H1 (cell line): ENCODE measurements at regions not wholly inside any gene's neighbourhood (a gene's known extent, or its start where the extent isn't known, plus 50 kb on each side); places are given as distances from the start of the nearest gene placed in this dataset.

Experiments
- CTCF ChIA-PET: fragments of 300-600 bp; sonication (Branson Sonifier 250); formaldehyde crosslinking; loops from one replicate; lab custom pipeline; 2021; ENCODE audit not compliant: partially characterized antibody; lab: Charles Lee
- POLR2A ChIA-PET: fragments of 300-600 bp; sonication (Branson Sonifier 250); formaldehyde crosslinking; loops from one replicate; lab custom pipeline; 2021; ENCODE audit warnings: inconsistent platforms; ENCODE audit not compliant: partially characterized antibody; lab: Charles Lee
- DNase-seq, 2 experiments: peaks; one replicate each; pipeline versions ENCODE4 v3.0.0 to v3.0.0-alpha.2; 2010 to 2022; ENCODE audit warnings: low spot score in 2 of 2, low read depth in 1 of 2, mixed read lengths in 1 of 2
- FAIRE-seq: peaks from 2 replicates; lab custom pipeline; 2011; peaks lifted over from hg19 to GRCh38; lab: Jason Lieb, UNC
- H2AFZ ChIP-seq: 2 replicates; pipeline ENCODE4 v1.8.1; 2012; ENCODE audit warnings: low read length, inconsistent platforms
- H2AK5ac ChIP-seq: 2 replicates; pipeline ENCODE4 v1.6.1; 2013; ENCODE audit warnings: low read depth, low read length
- H2BK120ac ChIP-seq: replicated peaks from 2 replicates; pipeline ENCODE3; 2013; ENCODE audit warnings: low read depth, low read length, inconsistent platforms
- H2BK12ac ChIP-seq: 2 replicates; pipeline ENCODE4 v1.6.1; 2013; ENCODE audit warnings: low read depth, low read length
- H2BK15ac ChIP-seq: 2 replicates; pipeline ENCODE4 v1.6.1; 2013; ENCODE audit warnings: low read length
- H2BK20ac ChIP-seq: 2 replicates; pipeline ENCODE4 v1.6.1; 2013; ENCODE audit warnings: low read length
- H2BK5ac ChIP-seq: 2 replicates; pipeline ENCODE4 v1.6.1; 2013; ENCODE audit warnings: low read depth, low read length
- H3K14ac ChIP-seq: 2 replicates; pipeline ENCODE4 v1.6.1; 2013; ENCODE audit warnings: inconsistent platforms; ENCODE audit not compliant: insufficient read length
- H3K18ac ChIP-seq: 2 replicates; pipeline ENCODE4 v1.6.1; 2013; ENCODE audit warnings: low read length; ENCODE audit errors: extremely low read depth
- H3K23ac ChIP-seq: 2 replicates; pipeline ENCODE4 v1.6.1; 2013; ENCODE audit warnings: inconsistent platforms; ENCODE audit not compliant: insufficient read length
- H3K23me2 ChIP-seq: 2 replicates; pipeline ENCODE4 v1.6.1; 2013; ENCODE audit warnings: low read depth, low read length
- H3K27ac ChIP-seq: 2 replicates; pipeline ENCODE4 v1.6.1; 2011; ENCODE audit warnings: low read depth, low read length, inconsistent platforms
- H3K27me3 ChIP-seq, 4 experiments: replicated peaks in 1 of 4; 1 replicate in 1 of 4; 2 replicates in 3 of 4; pipeline versions ENCODE4 v1.6.1 to v1.8.1; 2011 to 2013; ENCODE audit warnings: low read length in 3 of 4, mild to moderate bottlenecking in 3 of 4, inconsistent platforms in 2 of 4, mixed read lengths in 2 of 4, moderate library complexity in 1 of 4; ENCODE audit not compliant: control insufficient read depth in 3 of 4, insufficient read depth in 3 of 4; ENCODE audit errors: extremely low read depth in 1 of 4
- H3K36me3 ChIP-seq, 4 experiments: 2 replicates each; pipeline versions ENCODE4 v1.6.1 to v1.8.1; 2011 to 2013; ENCODE audit warnings: mild to moderate bottlenecking in 4 of 4, low read length in 3 of 4, moderate library complexity in 2 of 4, control low read depth in 1 of 4, inconsistent platforms in 1 of 4; ENCODE audit not compliant: insufficient read depth in 4 of 4, control insufficient read depth in 2 of 4
- H3K4ac ChIP-seq: replicated peaks from 2 replicates; pipeline ENCODE3; 2013; ENCODE audit warnings: low read length, low read depth, mixed read lengths, inconsistent platforms; ENCODE audit not compliant: insufficient read length
- H3K4me1 ChIP-seq, 4 experiments: replicated peaks in 1 of 4; 1 replicate in 1 of 4; 2 replicates in 3 of 4; pipeline versions ENCODE4 v1.6.1 to v1.8.1; 2011 to 2013; ENCODE audit warnings: low read length in 3 of 4, inconsistent platforms in 2 of 4, mixed read lengths in 1 of 4; ENCODE audit not compliant: insufficient read depth in 4 of 4, control insufficient read depth in 3 of 4
- H3K4me2 ChIP-seq, 2 experiments: 2 replicates each; pipeline versions ENCODE4 v1.6.1 to v1.8.1; 2011 to 2013; ENCODE audit warnings: low read depth in 2 of 2, low read length in 2 of 2, control low read depth in 1 of 2, inconsistent platforms in 1 of 2, mild to moderate bottlenecking in 1 of 2; ENCODE audit not compliant: insufficient read depth in 1 of 2
- H3K4me3 ChIP-seq, 4 experiments: fragments of 200-600, 300-600 bp in 1 of 4; sonication (generic), shearing (Covaris generic), sonication (Bioruptor Twin) in 1 of 4; 2 replicates each; pipeline versions ENCODE4 v1.5.1 to v1.8.1; 2011 to 2016; ENCODE audit warnings: low read length in 4 of 4, low read depth in 3 of 4, control low read depth in 2 of 4, inconsistent platforms in 2 of 4, mild to moderate bottlenecking in 2 of 4, mixed read lengths in 1 of 4, moderate library complexity in 1 of 4; ENCODE audit not compliant: insufficient read depth in 2 of 4; ENCODE audit errors: extremely low read depth in 1 of 4
- H3K56ac ChIP-seq: replicated peaks from 2 replicates; pipeline ENCODE3; 2013; ENCODE audit warnings: low read depth, mild to moderate bottlenecking, mixed read lengths, low read length, inconsistent platforms; ENCODE audit not compliant: insufficient read length
- H3K79me1 ChIP-seq: 2 replicates; pipeline ENCODE4 v1.6.1; 2013; ENCODE audit warnings: low read depth, low read length, control low read depth
- H3K79me2 ChIP-seq, 2 experiments: 2 replicates each; pipeline versions ENCODE4 v1.6.1 to v1.8.1; 2012 to 2013; ENCODE audit warnings: low read length in 2 of 2, mild to moderate bottlenecking in 2 of 2, inconsistent platforms in 1 of 2; ENCODE audit not compliant: insufficient read depth in 2 of 2, control insufficient read depth in 1 of 2
- H3K9ac ChIP-seq, 4 experiments: replicated peaks in 1 of 4; 1 replicate in 1 of 4; 2 replicates in 3 of 4; pipeline versions ENCODE4 v1.6.1 to v1.8.1; 2011 to 2013; ENCODE audit warnings: low read depth in 3 of 4, low read length in 3 of 4, control low read depth in 2 of 4, mild to moderate bottlenecking in 2 of 4, moderate library complexity in 2 of 4, inconsistent platforms in 1 of 4; ENCODE audit errors: extremely low read depth in 1 of 4
- H3K9me3 ChIP-seq, 2 experiments: 2 replicates each; pipeline versions ENCODE4 v1.6.1 to v1.8.1; 2012 to 2013; ENCODE audit warnings: mild to moderate bottlenecking in 2 of 2, moderate library complexity in 2 of 2, control low read depth in 1 of 2, inconsistent platforms in 1 of 2, low read depth in 1 of 2, low read length in 1 of 2, mixed read lengths in 1 of 2; ENCODE audit not compliant: insufficient read depth in 2 of 2
- H4K20me1 ChIP-seq, 2 experiments: replicated peaks in 1 of 2; 2 replicates each; pipeline versions ENCODE3 to v1.8.1; 2011 to 2013; ENCODE audit warnings: inconsistent platforms in 2 of 2, low read length in 2 of 2, mild to moderate bottlenecking in 1 of 2; ENCODE audit not compliant: insufficient read depth in 2 of 2, control insufficient read depth in 1 of 2
- H4K5ac ChIP-seq: 2 replicates; pipeline ENCODE4 v1.6.1; 2013; ENCODE audit warnings: low read length, low read depth, mixed read lengths, inconsistent platforms; ENCODE audit not compliant: insufficient read length
- H4K8ac ChIP-seq: 2 replicates; pipeline ENCODE4 v1.8.0; 2013; ENCODE audit warnings: mild to moderate bottlenecking, moderate library complexity, low read length, inconsistent platforms; ENCODE audit not compliant: insufficient read depth; ENCODE audit errors: extremely low read depth
- H4K91ac ChIP-seq: replicated peaks from 2 replicates; pipeline ENCODE3; 2013; ENCODE audit warnings: low read length, mixed read lengths, inconsistent platforms; ENCODE audit not compliant: insufficient read length
- CTCF ChIP-seq, 3 experiments: IDR thresholded peaks; 1 replicate in 2 of 3; 2 replicates in 1 of 3; pipeline versions ENCODE4 v1.5.1 to v1.6.1; 2011; ENCODE audit warnings: low read length in 3 of 3, mild to moderate bottlenecking in 3 of 3, inconsistent platforms in 2 of 3, low read depth in 1 of 3, moderate library complexity in 1 of 3; ENCODE audit not compliant: insufficient read depth in 1 of 3; ENCODE audit errors: control extremely low read depth in 1 of 3
- RAD21 ChIP-seq, 2 experiments: IDR thresholded peaks in 1 of 2; conservative IDR thresholded peaks in 1 of 2; 2 replicates each; pipeline ENCODE4 v1.6.1; 2011; ENCODE audit warnings: low read depth in 2 of 2, low read length in 2 of 2, improper control_type of control experiment in 1 of 2, inconsistent platforms in 1 of 2, mild to moderate bottlenecking in 1 of 2, moderate library complexity in 1 of 2
- SIX5 ChIP-seq: IDR thresholded peaks from 2 replicates; pipeline ENCODE4 v1.6.1; 2011; ENCODE audit warnings: mild to moderate bottlenecking, low read depth, low read length
- WGBS, 2 experiments: shearing (Covaris generic) in 1 of 2; methylation state at CpG; one replicate each; pipeline versions ENCODE4 v1.1.6 to v1.1.7; 2013 to 2015; ENCODE audit warnings: low lambda C conversion rate in 2 of 2, mixed read lengths in 2 of 2, inconsistent platforms in 1 of 2, low coverage in 1 of 2, missing lambda C conversion rate in 1 of 2; ENCODE audit not compliant: insufficient replicate concordance in 2 of 2, insufficient coverage in 1 of 2, insufficient read length in 1 of 2; ENCODE audit errors: extremely low coverage in 1 of 2, missing lambda C conversion rate in 1 of 2; 5-methylcytosine and 5-hydroxymethylcytosine counted together
- TF ChIP-seq, protein P1 (sequence below): IDR thresholded peaks from 2 replicates; pipeline ENCODE4 v1.6.1; 2012; ENCODE audit warnings: inconsistent platforms

DNA sequence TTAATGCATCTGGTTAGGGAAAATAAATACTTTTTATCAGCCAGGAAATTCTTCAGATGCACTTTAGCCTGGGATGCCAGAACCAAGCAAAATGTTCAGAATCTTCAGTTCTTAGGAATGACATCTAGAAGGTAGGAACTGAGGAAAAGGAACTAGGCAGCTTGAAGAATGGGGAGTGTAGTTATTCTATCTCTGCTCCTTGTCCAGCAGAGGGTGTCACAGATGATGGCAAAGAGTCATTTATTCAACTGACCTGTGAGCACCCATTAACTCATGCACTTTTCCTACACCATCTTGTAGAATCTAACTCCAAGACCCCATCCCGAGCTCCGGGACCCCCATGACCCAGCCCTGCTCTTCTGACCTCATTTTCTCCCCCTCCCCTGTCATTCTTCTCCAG, 122.1 kb upstream of the ISX start:
- H2BK120ac ChIP-seq: no peak overlapping the region
- no peak overlapping the region for H3K27ac ChIP-seq
- H3K56ac ChIP-seq: no peak overlapping the region
- TF ChIP-seq RAD21 (IDR thresholded peaks at IDR 0.05 in 1 of 2, conservative IDR thresholded peaks at IDR 0.05 in 1 of 2; ENCODE audit: low read depth in 2 of 2, low read length in 2 of 2): peak; percentile 6 to 33; a peak in 2 of 4 replicates
- TF ChIP-seq SIX5: no peak
- TF ChIP-seq CTCF (IDR thresholded peaks at IDR 0.05; ENCODE audit: control extremely low read depth in 1 of 3, insufficient read depth in 1 of 3, low read depth in 1 of 3, low read length in 3 of 3): peak in 1 of 3 experiments; percentile 37; a peak in 1 of 4 replicates
- TF ChIP-seq, protein P1, sequence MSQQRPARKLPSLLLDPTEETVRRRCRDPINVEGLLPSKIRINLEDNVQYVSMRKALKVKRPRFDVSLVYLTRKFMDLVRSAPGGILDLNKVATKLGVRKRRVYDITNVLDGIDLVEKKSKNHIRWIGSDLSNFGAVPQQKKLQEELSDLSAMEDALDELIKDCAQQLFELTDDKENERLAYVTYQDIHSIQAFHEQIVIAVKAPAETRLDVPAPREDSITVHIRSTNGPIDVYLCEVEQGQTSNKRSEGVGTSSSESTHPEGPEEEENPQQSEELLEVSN: no peak
- no peak overlapping the region for H4K5ac ChIP-seq
- no peaks in the 10 kb centered on the region for H3K79me1 ChIP-seq
- WGBS, 2 experiments: 100% methylated on average over 2 of the region's 2 CpGs; no CpG with 5 or more reads in 1 of the 2 experiments
- no peaks in the 10 kb centered on the region for H3K79me2 ChIP-seq
- ChIA-PET CTCF (interaction anchor here (0.6 to 2.1 kb wide), 22 partner anchors 8 to 531 kb away, joined by 3 to 12 read pairs (median 4); no protein-coding TSS in a partner anchor), POLR2A (no interaction called here)
- no peaks in the 10 kb centered on the region for H3K4me1 ChIP-seq
- no peak overlapping the region for H3K4ac ChIP-seq
- FAIRE-seq: no peak
- H4K91ac ChIP-seq: no peak overlapping the region
- no peak overlapping the region for H3K4me2 ChIP-seq
- H4K20me1 ChIP-seq: no peaks in the 10 kb centered on the region
- no peak for DNase-seq
- no peak overlapping the region for H3K14ac ChIP-seq
- H4K8ac ChIP-seq: no peak overlapping the region
- H2AK5ac ChIP-seq: no peak overlapping the region
- H3K9ac ChIP-seq: no peak overlapping the region
- no peak overlapping the region for H2BK15ac ChIP-seq
- H2AFZ ChIP-seq: no peak overlapping the region
- H2BK12ac ChIP-seq: no peak overlapping the region
- no peak overlapping the region for H3K23ac ChIP-seq
- no peaks in the 10 kb centered on the region; the same call in 1 of the 2 replicates for H3K23me2 ChIP-seq
- no peaks in the 10 kb centered on the region for H3K36me3 ChIP-seq
- no peaks in the 10 kb centered on the region for H3K27me3 ChIP-seq
- H3K18ac ChIP-seq: no peak overlapping the region
- H3K4me3 ChIP-seq: no peak overlapping the region
- H2BK5ac ChIP-seq: no peak overlapping the region
- H2BK20ac ChIP-seq: no peak overlapping the region
- no peaks in the 10 kb centered on the region for H3K9me3 ChIP-seq
